GM21723 (cell line): ENCODE measurements at regions not wholly inside any gene's neighbourhood (a gene's known extent, or its start where the extent isn't known, plus 50 kb on each side); places are given as distances from the start of the nearest gene placed in this dataset.

Experiments used
- ATAC-seq: cut with Tn5 transposase; IDR thresholded peaks from one replicate; pipeline ENCODE4 v1.9.1; 2021; ENCODE audit warnings: mild to moderate bottlenecking, moderate library complexity; ENCODE audit not compliant: unreplicated experiment

GRCh38 chr5:18311266-18311665 lies 677.0 kb downstream of the TAF11L14 start:
- no peak for ATAC-seq

- ATAC-seq, result no peak
Measured at GRCh38 chr5:18312016-18312415, 677.8 kb downstream of the TAF11L14 start.

GRCh38 chr5:18314192-18314778 lies 680.0 kb downstream of the TAF11L14 start:
- ATAC-seq, result no peak

- ATAC-seq, result no peak
Measured at GRCh38 chr5:18321262-18321942, 687.1 kb downstream of the TAF11L14 start.

GRCh38 chr5:18323891-18324290 lies 689.6 kb downstream of the TAF11L14 start:
- ATAC-seq, result no peak

- ATAC-seq, result no peak
Measured at GRCh38 chr5:18325431-18325830, 691.2 kb downstream of the TAF11L14 start.

GRCh38 chr5:18329328-18329727 lies 695.1 kb downstream of the TAF11L14 start:
- ATAC-seq, result no peak

GRCh38 chr5:18333841-18334240 lies 699.6 kb downstream of the TAF11L14 start:
- ATAC-seq, result no peak

GRCh38 chr5:18334949-18335348 lies 700.7 kb downstream of the TAF11L14 start:
- ATAC-seq, result no peak

- ATAC-seq, result no peak
Measured at GRCh38 chr5:18354828-18355227, 720.6 kb downstream of the TAF11L14 start.

GRCh38 chr5:18357486-18357885 lies 723.2 kb downstream of the TAF11L14 start:
- no peak for ATAC-seq

- ATAC-seq, result no peak
Measured at GRCh38 chr5:18366234-18366633, 732.0 kb downstream of the TAF11L14 start.

- no peak for ATAC-seq
Measured at GRCh38 chr5:18370531-18370930, 736.3 kb downstream of the TAF11L14 start.

- no peak for ATAC-seq
Measured at GRCh38 chr5:18375641-18376040, 741.4 kb downstream of the TAF11L14 start.

GRCh38 chr5:18378066-18378465 lies 743.8 kb downstream of the TAF11L14 start:
- ATAC-seq, result no peak

- ATAC-seq, result no peak
Measured at GRCh38 chr5:18379189-18379588, 744.9 kb downstream of the TAF11L14 start.

- ATAC-seq, result no peak
Measured at GRCh38 chr5:18380729-18381362, 746.6 kb downstream of the TAF11L14 start.

GRCh38 chr5:18393565-18394442 lies 759.5 kb downstream of the TAF11L14 start:
- ATAC-seq, result peak; percentile 83

- peak; percentile 14 for ATAC-seq
Measured at GRCh38 chr5:18394443-18394804, 760.2 kb downstream of the TAF11L14 start.

- no peak for ATAC-seq
Measured at GRCh38 chr5:18395126-18396110, 761.2 kb downstream of the TAF11L14 start.
